HPDE6-E6E7 (cell line): ENCODE measurements at regions not wholly inside any gene's neighbourhood (a gene's known extent, or its start where the extent isn't known, plus 50 kb on each side); places are given as distances from the start of the nearest gene placed in this dataset.

Source experiments
- DNase-seq: peaks from one replicate; pipeline ENCODE4 v3.0.0; 2011; ENCODE audit warnings: missing footprints; ENCODE audit errors: extremely low spot score

DNA sequence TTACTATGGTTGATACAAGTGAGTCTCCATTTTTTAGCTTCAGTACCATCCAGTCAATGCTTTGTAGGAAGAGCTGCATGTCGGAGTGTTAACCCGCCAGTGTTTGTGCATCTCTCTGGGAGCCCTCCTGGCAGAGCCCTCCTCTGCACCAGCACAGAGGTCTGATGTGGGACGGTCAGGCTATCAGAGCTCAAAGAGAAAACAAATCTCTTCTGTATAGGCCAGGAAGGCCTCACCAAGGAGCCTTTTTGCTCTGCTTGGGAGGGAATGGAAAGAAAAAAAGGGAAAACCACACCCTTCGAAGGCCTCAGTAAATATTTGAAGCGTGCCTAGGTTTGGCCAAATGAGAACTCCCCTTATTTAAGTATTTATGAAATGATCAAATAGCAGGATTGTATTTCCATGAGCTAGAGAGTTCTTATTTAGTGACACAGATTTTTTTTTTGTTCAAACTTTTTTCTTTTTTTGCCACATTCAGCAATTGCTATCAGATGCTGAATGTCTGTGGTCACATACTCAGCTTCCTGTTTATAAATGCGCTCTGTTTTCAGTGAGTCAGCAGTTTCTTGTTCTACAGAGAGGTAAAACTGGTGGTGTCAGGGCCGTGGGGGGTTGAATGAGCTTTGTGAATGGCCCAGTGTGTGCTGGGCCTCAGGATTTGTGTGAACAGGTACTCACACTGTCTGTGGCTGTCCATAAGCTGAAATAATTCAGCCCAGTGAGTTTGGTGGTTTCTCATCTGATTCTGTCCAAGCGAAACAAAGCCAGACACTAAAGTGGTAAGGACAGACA is 226.6 kb downstream of the SNX18 start:
- peak; percentile 67 for DNase-seq

DNA sequence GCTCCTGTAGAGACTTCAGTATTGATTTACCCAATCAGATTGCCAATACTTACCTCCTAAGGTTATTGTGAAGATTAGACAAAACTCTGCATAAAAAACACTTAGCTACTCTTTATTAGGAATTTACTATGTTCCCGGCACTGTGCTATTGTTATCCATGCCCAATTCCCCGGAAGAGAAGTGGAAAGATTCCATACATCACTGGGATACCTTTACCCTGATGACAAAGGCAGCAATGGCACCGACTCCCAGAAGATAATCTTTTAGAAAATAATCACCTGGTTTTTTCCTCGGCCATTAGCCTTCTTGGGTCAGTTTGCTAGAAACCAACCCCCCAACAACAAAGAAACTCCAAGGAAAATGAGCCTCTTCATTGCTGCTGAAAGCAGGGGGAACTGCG is 226.0 kb downstream of the SNX18 start:
- DNase-seq: no peak

DNA sequence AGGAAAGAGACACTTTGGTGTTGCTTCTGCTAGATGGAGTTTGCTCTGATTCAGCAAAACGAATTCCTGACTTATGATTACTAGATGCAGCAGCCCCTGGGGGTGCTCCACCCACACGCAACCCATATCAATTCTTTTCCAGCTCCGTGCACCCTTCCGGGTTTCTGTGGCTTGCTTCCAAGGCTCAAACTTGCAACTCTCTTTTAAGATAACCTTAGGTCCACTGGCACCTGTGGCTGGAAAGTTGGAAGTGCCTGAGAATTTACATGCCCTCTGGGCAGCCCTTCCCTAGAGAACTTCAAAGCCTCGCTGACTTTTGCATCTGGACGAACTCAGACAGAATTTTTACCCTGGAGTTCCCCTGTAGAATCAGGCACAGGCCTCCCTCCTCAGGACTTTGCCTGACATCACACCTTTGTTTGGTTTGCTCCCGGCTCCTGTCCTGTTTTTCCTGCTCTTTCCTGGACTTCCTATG is 224.9 kb downstream of the SNX18 start:
- peak; percentile 82 for DNase-seq

DNA sequence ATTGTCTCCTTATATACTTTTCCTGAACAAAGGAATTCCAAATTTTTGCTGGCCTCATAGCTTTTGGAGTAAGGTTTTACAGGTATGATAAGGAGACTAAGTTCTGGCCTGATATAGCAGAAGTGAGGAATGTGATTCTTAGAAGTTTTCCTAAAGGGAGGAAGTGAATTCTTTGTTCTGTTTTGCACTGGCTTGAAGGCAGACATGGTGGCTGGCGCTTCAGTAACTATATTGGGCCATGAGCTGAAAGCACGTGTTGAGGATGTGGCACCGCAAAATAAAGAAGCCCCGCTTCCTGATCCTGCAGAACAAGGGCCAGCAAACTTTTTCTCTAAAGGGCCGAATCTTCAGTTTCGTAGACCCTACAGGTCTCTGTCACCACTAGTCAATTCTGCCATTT is 224.2 kb downstream of the SNX18 start:
- DNase-seq: no peak

DNA sequence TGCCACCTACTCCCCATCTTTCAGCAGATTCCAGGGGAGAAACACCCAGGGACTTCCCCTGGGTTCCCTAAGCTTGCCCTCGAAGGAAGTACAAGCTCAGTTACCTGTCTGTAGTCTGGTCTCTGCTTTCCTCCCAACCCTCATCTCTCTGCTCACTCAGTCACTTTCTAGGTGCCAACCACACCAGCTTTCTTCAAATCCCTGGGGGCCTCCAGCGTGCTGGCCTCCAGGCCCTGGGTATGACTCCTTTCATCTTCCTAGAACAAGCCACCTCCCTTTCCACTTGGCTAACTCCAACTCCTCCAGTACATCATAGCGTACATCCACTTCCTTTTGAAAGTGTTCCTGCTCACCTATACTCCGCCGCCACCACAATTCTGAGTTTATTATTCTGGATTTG is 222.6 kb downstream of the SNX18 start:
- DNase-seq: no peak

DNA sequence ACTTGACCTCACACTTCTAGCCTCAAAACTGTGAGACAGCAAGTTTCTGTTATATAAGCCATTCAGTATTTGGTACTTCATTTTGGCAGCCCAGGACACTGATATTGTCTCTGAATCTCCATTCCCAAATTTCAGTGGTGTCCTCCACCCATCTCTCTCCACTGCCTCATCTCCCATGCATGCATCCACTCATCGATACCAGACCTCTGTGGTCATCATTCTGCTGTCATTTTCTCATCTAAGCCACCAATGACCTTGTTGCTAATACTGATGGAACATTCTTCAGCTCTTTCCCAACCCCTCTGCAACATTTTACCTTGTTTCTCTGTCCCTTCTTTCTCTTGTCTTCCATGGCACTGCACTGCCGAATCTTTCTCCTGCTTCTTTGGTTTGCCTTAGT is 221.8 kb downstream of the SNX18 start:
- DNase-seq: no peak

DNA sequence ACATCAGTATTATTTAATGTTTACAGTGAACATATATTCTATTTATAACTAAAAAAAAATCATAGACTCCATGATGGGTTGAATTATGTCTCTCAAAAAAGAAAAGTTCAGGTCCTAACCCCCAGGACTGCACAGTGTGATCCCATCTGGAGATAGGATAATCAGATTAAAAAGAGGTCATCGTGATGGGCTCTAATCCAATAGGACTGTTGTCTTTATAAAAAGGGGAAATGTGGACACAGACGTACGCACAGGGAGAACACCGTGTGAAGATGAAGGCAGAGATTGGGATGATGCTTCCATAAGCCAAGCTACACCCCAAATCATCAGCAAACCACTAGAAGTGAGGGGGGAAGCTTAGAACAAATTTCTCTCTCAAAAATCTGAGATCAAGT is 221.4 kb downstream of the SNX18 start:
- no peak for DNase-seq

DNA sequence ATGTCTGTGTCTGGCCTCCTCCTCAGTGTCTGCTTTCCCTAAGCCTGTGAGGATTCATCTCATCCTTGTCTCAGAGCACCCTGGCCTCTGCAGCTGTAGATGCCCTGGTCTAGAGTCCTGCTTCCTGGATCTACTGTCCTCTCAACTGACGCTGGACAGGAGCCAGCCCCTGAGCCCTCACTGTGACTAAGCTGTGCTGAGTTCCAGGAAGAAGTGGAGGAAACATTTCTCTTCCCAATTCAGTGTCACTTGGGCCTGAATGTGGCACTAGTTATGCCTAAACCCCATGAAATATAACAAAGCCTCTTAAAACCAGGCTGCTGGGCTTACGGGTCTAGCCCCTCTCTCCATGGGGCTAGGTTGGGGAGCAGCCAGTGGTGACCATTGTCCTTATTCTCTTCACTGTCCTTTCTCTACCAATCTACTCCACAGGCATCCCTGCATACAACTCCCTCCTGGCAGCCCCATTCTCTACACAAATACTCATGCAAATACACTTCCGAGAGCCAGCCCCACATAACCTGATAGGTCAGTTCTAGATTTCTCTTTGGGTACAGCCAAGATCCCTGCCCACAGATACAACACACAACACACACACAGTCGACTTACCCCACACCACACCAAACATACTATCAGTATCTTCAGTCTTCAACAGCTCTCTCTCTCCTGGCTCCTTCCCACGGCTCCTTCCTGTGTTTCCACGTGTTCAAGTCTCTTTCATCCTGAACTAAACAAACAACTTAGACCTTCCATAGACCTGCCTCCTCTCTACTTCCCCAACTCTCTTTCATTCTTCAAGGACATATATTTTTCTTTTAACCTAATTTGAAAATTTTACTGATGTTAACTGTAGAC is 220.8 kb downstream of the SNX18 start:
- DNase-seq: no peak

DNA sequence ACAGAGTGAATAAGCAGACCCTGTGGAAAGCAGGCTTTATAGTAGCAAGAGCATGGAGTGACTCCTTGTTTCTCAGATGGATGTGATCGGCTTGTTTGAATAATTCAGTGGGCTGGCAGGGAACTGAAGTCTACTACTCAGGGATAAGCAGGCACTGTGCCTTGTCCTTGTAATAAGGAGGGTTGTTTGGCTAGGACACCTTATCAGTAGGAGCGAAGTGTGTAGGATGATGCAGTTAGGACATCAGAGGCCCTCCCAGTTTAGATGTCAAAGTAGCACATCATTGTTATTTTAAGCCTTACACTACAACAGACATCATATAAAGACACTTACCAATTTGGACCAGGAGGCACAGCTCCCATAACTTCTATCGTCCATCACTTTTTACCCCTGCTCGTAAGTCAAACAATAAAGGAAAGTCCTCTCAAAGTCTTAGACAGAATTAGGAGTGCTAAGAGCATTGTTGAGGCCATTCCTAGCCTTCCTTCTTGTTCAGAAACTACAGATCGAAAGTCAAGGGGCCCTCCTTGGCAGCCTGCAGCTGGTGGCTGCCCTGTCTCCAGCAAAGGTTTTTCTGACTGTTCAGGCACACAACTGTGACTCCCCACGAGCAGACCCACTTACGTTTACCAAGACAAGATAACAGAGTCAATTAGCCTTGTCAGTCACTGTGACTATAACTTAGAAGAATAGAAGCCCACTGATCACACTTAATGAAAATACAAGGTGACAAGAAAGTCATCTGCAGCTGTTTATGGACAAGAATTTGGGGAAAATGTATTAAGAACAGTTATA is 218.6 kb downstream of the SNX18 start:
- no peak for DNase-seq

DNA sequence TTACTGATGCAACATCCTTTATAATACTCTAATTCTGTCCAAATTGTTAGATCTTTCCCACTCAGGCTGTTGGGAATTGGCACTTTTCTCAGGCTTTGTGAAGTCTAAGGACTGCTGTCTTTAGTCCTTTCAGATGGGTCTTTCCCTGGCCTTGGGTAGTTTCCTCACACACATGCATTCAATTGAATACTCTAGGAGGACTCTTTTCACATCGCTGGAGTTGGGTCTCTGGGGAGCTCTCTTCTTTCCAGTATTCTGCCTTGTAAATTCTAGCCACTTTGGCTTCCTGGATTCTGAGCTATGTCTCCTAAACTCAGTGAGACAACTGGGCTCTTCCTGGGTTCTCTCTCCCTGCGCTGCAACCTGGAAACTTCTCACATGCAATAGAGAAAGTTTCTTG is 215.5 kb downstream of the SNX18 start:
- DNase-seq: no peak

DNA sequence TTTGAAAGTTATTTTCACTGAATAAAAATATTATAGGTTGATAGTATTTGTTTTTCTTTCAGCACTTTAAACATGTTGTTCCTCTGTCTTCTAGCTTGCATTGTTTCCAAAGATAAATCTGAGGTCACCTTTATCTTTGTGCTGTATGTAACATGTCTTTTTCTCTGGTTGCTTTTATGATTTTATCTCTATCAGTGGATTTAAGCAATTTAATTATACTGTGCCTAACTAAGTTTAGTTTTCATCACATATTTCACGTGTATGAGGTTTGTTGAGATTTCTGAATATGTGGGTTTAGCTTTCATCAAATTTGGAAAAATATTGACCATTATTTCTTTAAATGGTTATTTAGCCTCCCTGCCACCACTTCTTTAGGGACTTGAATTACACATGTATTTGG is 214.5 kb downstream of the SNX18 start:
- DNase-seq: no peak

DNA sequence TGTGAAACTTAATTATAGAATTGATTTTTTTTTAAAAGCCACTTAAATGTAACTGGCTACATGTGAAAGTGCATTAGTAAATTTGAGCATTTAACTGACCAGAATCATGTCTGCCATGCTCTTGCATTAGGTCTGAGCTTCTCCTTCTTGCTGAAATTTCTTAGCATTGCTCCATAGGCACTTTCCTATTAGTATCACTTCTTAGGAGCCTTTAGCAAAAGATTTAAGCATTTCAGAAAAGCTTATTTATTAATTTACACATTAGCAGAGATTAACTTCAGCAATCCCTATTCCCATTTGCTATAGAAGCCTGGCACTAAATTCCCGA is 211.0 kb downstream of the SNX18 start:
- no peak for DNase-seq

DNA sequence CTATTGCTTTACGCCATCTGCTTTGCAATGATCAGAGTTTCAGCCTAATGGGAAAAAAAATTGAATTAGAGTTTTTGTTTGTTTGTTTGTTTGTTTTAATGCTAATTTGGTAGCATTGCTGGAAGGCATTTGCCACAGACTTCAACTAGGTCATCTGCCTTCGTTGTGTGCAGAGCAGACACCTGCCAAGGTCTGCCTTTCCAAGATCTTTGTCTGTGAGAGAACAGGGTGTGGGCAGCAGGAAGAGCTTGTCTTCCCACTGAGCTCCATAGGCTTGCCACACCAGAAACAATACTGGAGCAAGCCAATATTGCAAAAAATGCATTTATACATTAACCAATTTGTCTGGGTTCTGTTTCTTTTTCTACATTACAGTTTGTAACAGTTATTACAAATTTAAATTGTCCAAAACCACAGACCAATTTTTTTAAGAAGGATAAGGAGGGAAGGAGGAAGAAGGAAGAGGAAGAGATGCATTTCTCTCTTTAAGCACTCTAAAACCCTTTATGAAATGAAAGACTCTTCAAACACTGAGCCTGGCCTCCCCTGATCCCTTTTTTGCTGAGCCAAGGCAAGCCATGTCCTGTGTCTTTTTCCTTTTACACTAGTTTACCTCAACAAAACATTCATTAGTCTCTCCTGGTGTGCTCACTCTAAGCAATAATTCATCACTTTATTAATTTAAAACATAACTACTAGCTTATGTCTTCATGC is 210.5 kb downstream of the SNX18 start:
- DNase-seq: no peak

DNA sequence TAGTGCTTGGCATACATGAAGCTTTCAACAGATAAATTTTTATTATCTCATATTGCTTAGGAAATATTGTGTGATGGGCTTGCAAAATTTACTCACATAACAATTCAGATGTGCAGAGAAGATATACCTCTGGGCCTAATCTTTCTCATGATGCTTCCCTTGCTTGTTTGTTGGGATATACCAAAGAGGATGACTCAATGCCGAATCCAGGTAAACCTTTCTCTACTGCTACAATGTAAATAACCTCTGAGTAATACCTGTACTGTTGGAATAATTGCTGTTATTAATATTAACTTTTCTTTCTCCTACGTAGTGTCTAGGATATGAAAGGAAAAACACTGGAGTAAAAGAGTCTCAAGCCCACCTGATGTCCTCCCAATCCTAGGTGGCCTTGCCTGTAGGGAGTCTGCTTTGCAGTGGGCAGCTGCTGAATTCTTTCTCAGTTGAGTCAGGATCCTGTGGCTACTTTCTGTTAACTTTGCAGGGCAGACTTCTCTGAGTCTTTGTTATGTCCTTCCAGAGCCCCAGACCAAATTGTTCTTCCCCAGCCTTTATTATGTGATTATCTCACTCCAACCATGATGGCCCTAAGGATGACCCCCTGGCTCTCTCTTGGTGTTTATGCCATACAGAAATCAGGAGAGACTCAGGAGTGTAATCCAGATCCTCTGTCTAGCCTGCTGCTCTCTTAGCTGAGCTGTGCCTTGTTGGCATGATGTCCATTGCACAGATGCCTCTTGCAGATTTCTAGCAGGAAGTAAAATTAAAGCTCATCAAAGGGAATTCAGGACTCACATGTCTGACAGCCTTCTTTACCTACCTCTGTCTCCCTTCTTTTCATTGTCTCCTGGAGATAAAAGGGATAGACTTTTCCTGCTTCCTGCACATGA is 208.1 kb downstream of the SNX18 start:
- no peak for DNase-seq

DNA sequence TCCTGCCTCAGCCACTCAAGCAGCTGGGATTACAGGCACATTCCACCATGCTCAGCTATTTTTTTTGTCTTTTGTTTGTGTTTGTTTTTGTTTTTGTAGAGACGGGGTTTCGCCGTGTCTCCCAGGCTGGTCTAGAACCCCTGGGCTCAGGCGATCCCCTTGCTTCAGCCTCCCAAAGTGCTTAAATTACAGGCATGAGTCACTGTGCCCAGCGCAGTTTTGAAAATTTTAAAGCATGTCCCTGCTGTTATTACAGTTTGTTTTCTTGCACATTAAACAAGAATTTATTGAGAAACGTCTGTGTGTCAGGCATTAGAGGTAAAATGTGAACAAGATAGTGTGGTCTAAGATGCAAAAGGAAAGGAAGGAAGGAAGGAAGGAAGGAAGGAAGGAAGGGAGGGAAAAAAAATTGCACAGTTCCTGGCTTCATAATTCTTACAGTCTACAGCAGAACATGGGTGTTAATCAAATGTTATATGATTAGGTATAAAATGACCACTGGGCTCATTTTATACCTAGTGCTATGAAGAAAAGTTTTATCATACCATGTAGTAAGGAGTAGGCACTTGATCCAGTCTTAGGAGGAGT is 205.4 kb downstream of the SNX18 start:
- DNase-seq: no peak

DNA sequence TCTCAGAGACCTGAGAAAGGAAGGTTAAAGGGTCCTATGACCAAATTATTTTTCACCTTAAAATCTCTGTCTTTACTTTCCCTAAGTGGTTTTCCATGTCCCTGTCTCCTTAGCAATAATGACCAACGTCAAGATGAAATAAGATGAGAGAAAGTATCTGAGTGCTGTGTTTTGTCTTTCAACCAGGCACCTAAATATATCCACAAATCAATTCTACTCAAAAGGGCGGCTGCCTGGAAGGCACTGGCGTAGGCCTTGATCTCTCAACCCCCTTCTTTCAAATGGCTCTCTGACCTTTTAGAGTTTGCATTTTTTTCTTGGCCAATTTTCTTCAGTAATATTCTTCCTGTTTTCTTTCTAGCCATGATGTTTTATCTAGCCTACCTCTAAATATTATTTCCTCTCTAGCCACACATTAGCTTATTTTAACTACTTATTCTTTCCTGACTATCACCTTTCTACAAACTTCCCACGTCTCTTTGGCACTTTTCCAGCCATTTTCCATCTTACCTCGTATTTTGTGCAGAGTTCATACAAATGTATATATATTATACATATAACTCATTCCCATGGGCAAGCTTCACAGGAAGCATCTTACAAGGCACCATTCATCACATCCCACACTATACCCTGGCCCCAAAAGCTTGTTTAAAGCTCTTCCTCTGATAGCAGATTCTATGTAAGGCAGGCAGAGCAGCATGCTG is 204.5 kb downstream of the SNX18 start:
- no peak for DNase-seq

DNA sequence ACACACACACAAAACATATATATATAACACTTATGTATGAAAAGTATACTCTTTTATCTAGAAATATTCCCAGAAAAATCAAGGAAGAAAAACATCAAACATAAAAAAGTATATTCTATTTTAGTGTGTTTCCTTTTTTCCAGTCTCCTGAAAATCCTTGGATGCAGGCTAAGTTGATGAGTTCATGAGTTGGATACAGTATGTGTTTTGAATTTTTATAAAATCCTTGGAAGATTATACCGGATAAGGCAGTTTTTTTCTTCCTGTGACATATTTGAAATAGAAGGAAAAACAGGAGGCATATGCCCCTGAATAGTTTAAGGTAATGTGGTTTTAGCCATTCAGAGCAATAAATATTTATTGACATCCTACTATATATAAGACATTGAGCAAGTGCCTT is 203.6 kb downstream of the SNX18 start:
- no peak for DNase-seq

DNA sequence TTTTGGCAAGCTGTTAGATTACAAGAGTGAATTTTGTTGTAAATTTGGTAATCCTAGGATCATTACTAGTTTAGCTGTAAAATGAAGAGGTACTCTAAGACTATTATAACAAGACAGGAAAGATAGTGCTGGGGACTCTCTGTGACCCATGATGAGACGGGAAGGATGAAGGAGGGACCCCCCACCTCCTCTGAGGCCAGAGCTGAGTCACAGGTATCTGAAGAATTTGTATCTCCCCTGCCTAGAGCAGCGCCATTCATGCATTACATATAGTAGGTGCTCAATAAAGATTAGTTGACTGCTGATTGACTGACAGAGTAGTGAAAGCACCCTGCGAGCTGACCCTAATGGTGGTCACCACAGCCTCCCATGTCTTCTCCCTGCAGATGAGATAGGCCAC is 202.8 kb downstream of the SNX18 start:
- DNase-seq: no peak

DNA sequence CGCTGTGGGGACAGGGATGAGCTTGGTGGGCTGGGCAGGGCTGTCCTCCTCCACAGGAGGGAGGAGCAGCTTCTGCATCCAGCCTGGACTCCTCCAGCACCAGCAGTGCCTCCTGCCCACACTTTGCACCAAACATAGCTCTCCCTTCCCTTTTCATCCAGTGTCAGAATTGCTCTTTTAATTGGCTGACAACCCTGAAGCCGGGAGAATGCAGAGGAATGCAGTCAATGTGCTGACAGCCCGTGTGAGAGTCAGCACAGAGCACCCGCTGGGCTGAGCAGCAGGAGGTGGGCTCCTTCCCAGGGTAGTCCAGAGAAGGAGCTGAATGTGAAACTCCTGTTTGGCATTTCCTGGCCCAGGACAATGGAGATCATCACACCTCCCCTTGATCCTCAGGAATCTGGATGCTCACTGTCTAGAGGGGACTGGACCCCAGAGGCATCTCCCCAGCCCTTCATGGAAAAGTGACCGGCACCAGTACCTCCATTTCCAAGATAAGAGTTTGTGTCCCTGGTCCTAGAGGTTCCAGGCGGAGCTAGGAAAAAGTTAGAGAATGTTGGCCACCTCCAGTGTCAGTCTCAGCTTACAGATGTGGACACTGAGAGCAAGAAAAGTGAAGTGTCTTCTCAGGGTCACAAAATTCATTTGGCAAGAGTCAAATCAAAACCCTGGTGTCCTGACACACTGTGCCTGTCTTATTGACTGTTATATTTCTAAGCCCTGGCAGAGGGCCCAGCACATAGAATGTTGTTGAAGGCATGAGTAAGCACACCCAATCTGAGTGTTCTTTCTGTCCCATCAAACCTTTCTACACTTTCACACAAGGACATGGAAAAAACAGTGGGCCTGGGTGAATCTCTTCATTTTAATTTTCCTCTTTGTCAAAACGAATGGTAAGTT is 202.1 kb downstream of the SNX18 start:
- DNase-seq: no peak
